Fibroblast of skin of right biceps (primary cell): ENCODE measurements at regions not wholly inside any gene's neighbourhood (a gene's known extent, or its start where the extent isn't known, plus 50 kb on each side); places are given as distances from the start of the nearest gene placed in this dataset.

Experiments
- DNase-seq: peaks from one replicate; pipeline ENCODE4 v3.0.0-alpha.2; 2013

DNA sequence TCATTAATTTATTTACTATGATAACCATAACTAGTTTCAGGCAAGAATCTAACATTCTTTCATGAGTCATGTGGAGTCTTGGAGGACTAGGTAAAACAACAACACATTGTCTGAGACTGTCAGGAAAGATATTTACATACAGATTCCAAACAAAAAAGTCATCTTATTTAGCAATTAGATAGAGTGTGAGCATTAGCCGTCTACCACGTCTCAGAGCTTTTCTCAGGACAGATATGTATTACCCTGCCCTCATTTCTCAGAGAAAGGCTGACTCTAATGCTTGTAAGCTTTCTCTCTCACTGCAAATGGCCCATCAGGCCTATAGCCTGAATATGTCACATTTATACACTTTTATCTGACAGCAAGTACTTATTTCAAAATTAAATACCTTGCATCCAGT is 312.1 kb upstream of the PCDH20 start:
- peak; percentile 60 for DNase-seq

DNA sequence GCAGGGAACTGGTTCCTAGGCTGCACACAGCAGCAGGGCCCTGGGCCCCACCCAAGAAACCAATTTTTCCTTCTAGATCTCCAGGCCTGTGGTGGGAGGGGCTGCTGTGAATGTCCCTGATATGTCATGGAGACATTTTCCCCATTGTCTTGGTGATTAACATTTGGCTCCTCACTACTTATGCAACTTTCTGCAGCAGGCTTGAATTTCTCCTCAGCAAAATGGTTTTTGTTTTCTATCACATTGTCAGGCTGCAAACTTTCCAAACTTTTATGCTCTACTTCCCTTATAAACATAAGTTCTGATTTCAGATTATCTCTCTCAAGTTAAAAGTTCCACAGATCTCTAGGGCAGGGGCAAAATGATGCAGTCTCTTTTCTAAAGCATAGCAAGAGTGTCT is 310.2 kb upstream of the PCDH20 start:
- no peak for DNase-seq

DNA sequence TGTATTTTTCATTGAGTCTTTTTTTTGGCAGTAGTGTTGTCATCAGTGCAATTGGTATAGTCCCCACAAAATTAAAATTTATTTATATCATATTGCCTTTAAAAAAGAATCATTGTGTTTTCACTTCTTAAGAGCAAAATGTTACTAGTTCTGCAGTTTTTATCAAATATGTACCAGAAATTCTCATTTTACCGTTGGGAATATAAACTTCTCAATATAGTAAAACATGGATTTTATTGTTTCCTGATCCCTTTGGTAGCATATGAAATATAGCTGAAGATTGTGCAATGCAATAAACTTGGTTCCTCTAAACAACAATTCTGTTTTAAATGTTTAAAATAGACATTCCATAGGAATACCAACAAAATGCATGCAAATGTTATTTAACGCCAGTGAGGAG is 306.5 kb upstream of the PCDH20 start:
- no peak for DNase-seq

DNA sequence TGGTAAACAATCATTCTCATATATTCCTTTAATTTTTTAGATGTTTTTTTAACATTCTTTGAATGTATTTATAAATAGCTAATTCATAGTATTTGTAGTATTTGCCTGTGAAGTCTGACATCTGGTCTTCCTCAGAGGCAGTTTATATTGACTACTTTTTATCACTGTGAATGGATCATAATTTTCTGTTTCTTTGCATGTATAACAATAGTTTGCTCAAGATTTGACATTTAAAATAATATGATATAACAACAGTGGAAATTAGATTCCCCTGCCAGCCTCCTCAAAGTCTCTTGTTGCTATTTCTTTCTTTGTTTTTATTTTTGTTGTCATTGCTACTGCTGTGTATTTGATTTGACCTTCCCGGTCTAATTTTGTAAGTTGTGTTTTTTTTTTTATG is 297.0 kb upstream of the PCDH20 start:
- no peak for DNase-seq

GRCh38 chr13:61709258-61709657 is 293.6 kb upstream of the PCDH20 start:
- no peak for DNase-seq

- no peak for DNase-seq
These were observed 291.2 kb upstream of the PCDH20 start for GRCh38 chr13:61706899-61707298.

DNA sequence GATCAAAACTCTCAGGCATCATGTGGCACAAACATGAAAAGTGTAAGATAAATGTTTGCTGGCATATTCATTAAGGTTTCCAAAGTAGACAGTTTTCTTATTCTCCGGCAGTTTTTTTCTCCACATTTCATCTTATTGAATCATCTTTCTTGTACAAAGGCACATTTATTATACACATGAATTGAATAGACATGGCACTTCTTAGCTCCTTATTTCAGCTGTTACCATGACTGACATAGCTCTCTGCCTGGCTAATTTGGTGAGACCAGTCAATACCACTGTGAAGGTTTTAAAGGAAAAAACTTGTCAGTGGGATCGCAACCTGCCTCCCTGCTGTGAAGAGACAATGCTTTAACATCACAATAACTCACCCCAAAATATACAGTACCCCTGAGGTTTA is 285.0 kb upstream of the PCDH20 start:
- DNase-seq, result no peak

DNA sequence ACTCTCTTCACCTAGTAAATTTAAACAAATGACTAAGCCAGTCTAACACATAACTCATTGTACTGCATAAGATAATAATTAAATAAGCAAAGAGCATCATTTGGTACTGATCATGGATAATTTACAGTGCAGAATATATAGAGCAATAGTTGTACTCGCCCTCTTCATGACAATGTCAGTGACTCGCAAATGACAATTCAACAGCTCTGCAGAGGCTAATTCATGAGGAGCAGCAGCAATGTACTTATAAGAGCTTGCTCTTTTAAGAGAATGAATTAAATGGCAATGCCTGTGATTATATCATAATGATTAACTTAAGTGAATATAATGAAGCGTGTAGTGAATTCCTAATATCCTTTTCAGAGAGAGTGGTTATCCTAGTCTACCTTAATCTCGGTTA is 284.5 kb upstream of the PCDH20 start:
- no peak for DNase-seq

GRCh38 chr13:61696676-61697075 is 281.0 kb upstream of the PCDH20 start:
- no peak for DNase-seq

DNA sequence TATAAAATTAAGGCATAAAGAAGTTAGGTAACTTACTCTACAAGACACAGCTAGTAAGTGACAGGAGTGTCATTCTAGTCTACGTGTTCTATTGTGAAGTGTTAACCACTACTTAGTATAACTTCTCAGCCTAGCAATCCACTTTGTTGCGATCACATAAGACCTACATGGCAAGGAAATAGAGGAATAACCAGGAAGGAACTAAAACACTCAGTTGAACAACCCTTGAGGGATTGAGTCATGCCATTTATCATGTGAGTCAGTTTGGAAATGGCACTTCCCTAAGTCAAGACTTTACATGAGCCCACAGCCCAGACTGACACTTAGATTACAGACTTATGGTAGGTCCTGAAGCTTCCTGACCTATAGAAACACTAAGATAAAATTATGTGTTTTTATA is 279.5 kb upstream of the PCDH20 start:
- DNase-seq, result peak; percentile 18

DNA sequence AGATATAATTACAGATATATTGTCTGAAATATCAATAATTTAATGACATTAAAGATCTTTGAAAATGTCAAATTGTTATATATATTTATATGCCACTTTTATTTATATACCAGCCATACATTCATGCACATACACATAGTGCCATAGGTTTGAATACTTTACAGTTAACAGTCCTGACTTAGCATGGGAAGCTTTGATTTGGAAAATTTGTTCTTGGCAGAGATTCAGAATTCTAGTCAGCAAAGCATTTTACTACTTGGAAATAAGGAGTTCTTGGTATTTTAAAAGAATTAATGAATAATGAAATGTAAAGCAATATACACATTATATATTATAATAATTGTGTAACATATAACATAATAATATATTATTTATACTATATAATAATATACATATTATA is 277.0 kb upstream of the PCDH20 start:
- DNase-seq, result no peak

- no peak for DNase-seq
These were observed 270.0 kb upstream of the PCDH20 start for GRCh38 chr13:61685682-61686012.

GRCh38 chr13:61684976-61685681 is 269.5 kb upstream of the PCDH20 start:
- no peak for DNase-seq

GRCh38 chr13:61672756-61673155 is 257.1 kb upstream of the PCDH20 start:
- no peak for DNase-seq

DNA sequence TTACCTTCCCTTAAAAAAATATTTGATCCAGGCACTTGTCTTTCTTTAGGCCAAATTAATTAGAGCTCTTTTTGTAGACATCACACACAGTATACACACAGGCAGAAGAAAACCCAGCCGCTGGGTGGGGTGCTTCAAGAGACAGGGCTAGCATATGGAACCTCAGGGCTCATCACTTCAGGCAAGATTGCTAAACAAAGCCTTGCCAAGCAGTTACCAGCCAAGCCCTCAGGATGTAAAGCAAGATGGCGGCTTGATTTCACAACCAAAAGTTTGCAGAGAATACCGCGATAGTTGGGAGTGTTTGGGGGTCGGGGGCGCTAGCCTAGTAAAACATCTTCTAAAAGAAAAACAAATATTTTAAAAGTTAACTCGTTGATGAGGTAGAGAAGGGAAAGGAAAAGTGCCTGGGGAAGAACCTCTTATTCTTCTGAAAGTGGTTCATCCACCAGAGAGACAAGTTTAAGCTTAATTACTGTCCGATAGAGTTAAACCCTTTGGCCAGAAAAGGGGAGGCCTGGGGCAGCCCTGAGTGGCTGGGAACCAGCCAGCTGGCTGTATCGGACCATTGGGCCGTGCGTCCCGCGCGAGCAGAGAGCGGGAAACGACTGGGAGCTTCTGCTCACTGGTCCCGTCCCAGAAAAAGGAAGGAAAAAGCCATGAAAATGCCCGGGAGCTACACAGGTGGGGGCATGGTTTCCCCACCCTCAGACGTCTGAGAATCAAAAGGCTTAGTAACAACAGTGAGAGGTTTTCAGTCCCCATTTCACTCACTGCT is 254.9 kb upstream of the PCDH20 start:
- no peak for DNase-seq

DNA sequence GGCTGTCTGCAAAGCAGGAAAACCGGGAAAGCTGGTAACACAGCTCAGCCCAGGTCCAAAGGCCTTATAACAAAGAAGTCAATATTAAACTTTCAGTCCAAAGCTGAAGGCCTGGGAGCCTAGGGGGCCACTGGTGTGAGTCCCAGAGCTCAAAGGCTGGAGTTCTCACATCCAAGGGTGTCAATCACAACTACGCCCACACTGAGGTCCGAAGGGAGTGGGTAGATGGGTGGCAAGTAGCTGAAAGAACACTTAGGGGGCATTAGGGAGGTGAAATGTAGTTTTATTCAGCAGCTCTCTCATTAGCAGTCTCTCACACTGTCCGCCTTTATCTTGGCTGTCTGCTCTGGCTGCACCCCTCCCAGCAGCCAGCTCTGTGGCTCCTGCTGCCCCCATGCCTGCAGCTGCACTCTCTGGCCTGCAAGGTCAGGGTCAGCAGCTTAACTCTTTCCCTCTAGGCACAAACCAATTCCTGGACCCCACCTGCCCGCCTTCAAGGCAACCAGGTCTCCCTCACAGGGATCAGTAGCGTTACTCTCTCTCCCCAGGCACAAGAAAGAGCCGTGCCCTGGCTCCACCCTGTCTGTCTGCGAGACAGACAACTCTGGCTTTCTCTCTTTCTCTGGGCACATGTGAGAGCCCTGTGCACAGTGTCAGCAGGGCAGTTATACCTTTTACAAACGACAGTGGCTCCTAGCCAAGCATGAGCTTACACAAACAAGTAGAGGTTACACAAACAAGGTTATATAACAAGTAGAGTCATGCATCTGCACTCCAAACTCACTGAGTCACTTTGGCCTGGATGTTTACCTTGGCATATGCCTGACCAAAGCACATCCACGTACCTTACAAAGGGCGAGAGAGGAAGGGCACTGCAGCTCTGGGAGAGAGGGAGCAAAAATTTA is 249.4 kb upstream of the PCDH20 start:
- DNase-seq, result no peak

DNA sequence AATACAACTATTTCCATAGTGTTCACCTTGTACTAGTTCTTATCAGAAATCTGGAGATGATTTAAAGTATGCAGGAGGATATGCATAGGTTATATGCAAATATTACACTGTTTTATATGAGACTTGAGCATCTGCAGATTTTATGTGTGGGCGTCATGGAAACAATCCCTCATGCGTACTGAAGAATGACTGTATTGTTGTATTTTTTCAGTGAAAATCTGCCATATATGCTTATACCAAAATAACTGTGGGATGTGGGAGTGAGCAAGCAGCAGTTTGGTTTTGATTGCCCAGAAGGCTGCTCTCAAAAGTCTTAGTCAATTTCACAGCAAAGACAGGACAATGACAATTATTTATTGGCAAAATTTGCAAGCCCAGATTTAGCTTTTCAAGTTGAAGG is 238.8 kb upstream of the PCDH20 start:
- DNase-seq, result no peak

- DNase-seq, result no peak
These were observed 232.9 kb upstream of the PCDH20 start for GRCh38 chr13:61648547-61648946.

DNA sequence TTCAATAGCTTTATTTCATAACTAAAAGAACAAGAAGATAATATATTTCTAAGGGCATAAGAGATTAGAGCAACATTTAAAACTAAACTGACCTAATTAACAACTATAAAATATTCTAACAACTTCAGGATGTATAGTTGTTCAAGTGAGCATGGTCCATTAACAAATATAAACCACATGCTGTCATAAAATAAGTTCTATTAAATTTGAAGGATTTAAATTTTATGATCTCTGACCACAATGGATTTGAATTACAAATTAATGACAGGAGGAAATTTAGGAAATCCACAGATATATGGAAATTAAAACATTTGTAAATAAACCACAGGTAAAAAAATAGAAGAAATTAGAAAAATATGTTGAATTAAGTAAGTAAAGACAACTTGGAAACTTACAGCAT is 196.5 kb upstream of the PCDH20 start:
- DNase-seq, result no peak

- DNase-seq, result no peak
These were observed 192.5 kb upstream of the PCDH20 start for GRCh38 chr13:61608138-61608537.

DNA sequence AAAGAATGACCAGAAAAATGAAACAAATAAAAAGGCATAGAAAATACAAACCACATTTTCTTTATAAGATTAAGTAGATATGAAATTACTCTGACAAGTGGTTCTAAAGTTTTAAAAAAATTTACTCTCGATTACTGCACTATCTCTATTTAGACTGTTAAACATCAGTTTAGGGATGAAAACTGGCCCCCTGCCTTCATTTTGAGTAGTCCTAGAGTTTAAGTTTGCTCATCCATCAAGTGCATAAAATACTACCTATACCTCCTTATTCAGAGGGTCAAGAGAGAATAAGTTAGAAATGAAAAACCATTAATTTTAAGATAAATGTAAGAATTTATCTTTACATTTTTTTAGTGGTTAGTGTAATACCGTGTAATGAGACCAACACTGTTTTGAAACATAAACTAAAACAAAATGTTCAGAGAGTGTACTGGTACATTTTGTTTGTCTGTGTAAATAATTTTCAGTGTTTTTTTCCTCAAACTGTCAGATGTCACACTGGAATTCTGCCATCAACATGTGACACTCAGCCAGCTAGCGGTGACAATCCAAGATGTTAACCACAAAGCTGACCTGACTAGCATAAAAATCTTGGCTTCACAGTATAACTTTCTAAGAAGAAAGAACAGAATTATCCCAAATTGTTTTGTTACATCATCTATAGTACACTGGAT is 184.8 kb upstream of the PCDH20 start:
- no peak for DNase-seq

DNA sequence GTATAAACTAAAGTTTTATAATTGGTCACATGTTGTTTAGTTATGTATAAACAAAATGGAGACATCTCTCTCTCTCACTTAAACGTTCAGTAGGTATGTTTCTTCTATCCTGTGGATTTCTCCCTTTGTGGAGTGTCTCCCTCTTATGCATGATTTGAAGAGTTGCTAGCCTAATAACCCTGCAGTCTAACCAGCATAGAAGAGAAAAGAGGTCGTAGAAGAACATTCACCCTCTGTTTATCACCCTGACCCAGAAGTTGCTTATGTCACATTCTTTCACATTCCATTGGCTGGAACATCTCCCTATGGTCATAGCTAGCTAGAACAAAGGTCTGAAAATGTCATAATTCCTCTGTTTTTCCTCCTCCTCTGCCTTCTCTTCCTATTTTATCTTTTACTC is 176.8 kb upstream of the PCDH20 start:
- no peak for DNase-seq

DNA sequence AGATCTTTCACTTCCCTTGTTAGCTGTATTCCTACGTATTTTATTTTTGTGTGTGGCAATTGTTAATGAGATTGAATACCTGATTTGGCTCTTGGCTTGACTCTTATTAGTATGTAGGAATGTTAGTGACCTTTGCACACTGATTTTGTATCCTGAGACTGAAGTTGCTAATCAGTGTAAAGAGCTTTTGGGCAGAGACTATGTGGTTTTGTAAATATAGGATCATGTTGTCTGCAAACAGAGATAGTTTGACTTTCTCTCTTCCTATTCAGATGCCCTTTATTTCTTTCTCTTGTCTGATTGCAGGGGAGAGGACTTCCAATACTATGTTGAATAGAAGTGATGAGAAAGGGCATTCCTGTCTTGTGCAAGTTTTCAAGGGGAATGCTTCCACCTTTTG is 160.3 kb upstream of the PCDH20 start:
- no peak for DNase-seq
